ENCODE measurements at regions not wholly inside any gene's neighbourhood (a gene's known extent, or its start where the extent isn't known, plus 50 kb on each side); places are given as distances from the start of the nearest gene placed in this dataset.

GRCh38 chr11:128291835-128292234 is 295.5 kb downstream of the ETS1 start:
- SMC1A ChIA-PET (ENCODE audit: uncharacterized antibody, unreplicated experiment), result interaction anchor here (0.7 to 11.2 kb wide), 13 partner anchors 9 to 554 kb away, joined by 3 to 200 read pairs (median 6); no protein-coding TSS in a partner anchor
- Histone ChIP-seq H2AFZ (ENCODE audit: control insufficient read depth, low read depth, low read length) (peak overlapping the region; percentile 35; the same call in 1 of the 2 replicates), H3K4me3 (no peak overlapping the region), H3K4me2 (ENCODE audit: control insufficient read depth, insufficient read depth) (peak overlapping the region; percentile 78; the same call in 1 of the 2 replicates), H3K9me3 (replicated peaks; ENCODE audit: control insufficient read depth, insufficient read depth, low read length) (no peaks in the 10 kb centered on the region), H3K9ac (ENCODE audit: control insufficient read depth, insufficient read depth, low read length) (no peak overlapping the region; the same call in 1 of the 2 replicates), H3K27ac (ENCODE audit: control insufficient read depth, insufficient read depth) (no peak overlapping the region), H3K36me3 (ENCODE audit: control insufficient read depth in 2 of 2, insufficient read depth in 2 of 2, low read length in 1 of 2) (no peaks in the 10 kb centered on the region), H3K27me3 (replicated peaks in 1 of 2; ENCODE audit: control insufficient read depth in 2 of 2, insufficient read depth in 2 of 2, low read length in 1 of 2) (no peaks in the 10 kb centered on the region), H3K79me2 (ENCODE audit: control insufficient read depth, insufficient read depth, low read length) (peaks cover 4% of the 10 kb centered on the region), H4K20me1 (ENCODE audit: control insufficient read depth, insufficient read depth) (no peaks in the 10 kb centered on the region), H3K4me1 (ENCODE audit: control insufficient read depth, insufficient read depth, low read length) (peaks cover 25% of the 10 kb centered on the region)
- RAD21 ChIA-PET (ENCODE audit: unreplicated experiment), result interaction anchor here (1.1 to 7.4 kb wide), 13 partner anchors 9 to 539 kb away, joined by 3 to 144 read pairs (median 17); no protein-coding TSS in a partner anchor
- no peak for DNase-seq (ENCODE audit: low read depth, low spot score)
- ATAC-seq, result no peak
- CTCF ChIA-PET, result interaction anchor here (1.0 to 10.0 kb wide), 7 partner anchors 9 to 339 kb away, joined by 3 to 195 read pairs (median 26); no protein-coding TSS in a partner anchor
- POLR2A ChIA-PET, result interaction anchor here (1.0 to 1.4 kb wide), 2 partner anchors 337 to 443 kb away, joined by 3 read pairs; no protein-coding TSS in a partner anchor
- no peak for FAIRE-seq
- BruUV-seq (replicated peaks), result no TSS peak
- intact Hi-C loops (cut with micrococcal nuclease; ENCODE audit: unreplicated experiment), result loop anchor here (5.0 kb wide), 1 partner anchor 320 kb away; no protein-coding TSS in a partner anchor
- in situ Hi-C loops (cut with MboI), result loop anchor here (5.0 to 25.0 kb wide), 2 partner anchors 170 to 335 kb away; no protein-coding TSS in a partner anchor
- WGBS (ENCODE audit: insufficient coverage, insufficient replicate concordance, low lambda C conversion rate, missing lambda C conversion rate), result under 1% methylated on average over 7 of the region's 7 CpGs
- TF ChIP-seq SMAD1 (IDR thresholded peaks at IDR 0.05; ENCODE audit: low read depth, partially characterized antibody) (no peak), PAX5 (IDR thresholded peaks at IDR 0.05; ENCODE audit: borderline replicate concordance, low read depth, low read length) (0 out of 2 replicates have a peak, but pooled peaks have one; percentile 20), CREM (IDR thresholded peaks at IDR 0.05; ENCODE audit: low read depth) (no peak), RUNX3 (IDR thresholded peaks at IDR 0.05; ENCODE audit: low read length) (peak; percentile 16; the same call in 1 of the 2 replicates), IKZF1 (conservative IDR thresholded peaks at IDR 0.05) (no peak), RAD21 (IDR thresholded peaks at IDR 0.05; ENCODE audit: insufficient read depth, low read depth, low read length) (0 out of 2 replicates have a peak, but pooled peaks have one; percentile 1), NFYB (IDR thresholded peaks at IDR 0.05; ENCODE audit: insufficient read depth, low read depth, low read length) (no peak), TCF12 (IDR thresholded peaks at IDR 0.05; ENCODE audit: low read depth, low read length) (no peak), NBN (IDR thresholded peaks at IDR 0.05) (no peak), ZNF687 (IDR thresholded peaks at IDR 0.05) (0 out of 2 replicates have a peak, but pooled peaks have one; percentile 16), IRF3 (IDR thresholded peaks at IDR 0.05) (no peak), MAX (IDR thresholded peaks at IDR 0.05; ENCODE audit: low read depth, low read length) (no peak), PAX8 (IDR thresholded peaks at IDR 0.05) (no peak), CUX1 (IDR thresholded peaks at IDR 0.05; ENCODE audit: insufficient replicate concordance, low read depth, low read length) (no peak)

All from GM12878 (cell line).